Spleen (tissue), 7 donors: ENCODE measurements at regions not wholly inside any gene's neighbourhood (a gene's known extent, or its start where the extent isn't known, plus 50 kb on each side); places are given as distances from the start of the nearest gene placed in this dataset.
"Not testable (repeated sequence)": the region's sequence is repeated elsewhere in the genome, so short reads cannot be mapped to it uniquely, and the experiment has no call there.

Experiments
- CTCF ChIP-seq, 11 experiments: fragments of 200-600 bp in 7 of 11; fragments of 450-650 bp in 4 of 11; sonication (generic) in 4 of 11; IDR thresholded peaks in 8 of 11; conservative IDR thresholded peaks in 3 of 11; 1 replicate in 7 of 11; 2 replicates in 4 of 11; pipeline versions ENCODE4 v1.4.0 to v1.8.0; 2016 to 2021; ENCODE audit warnings: antibody characterized with exemption in 11 of 11, inconsistent platforms in 4 of 11, mild to moderate bottlenecking in 1 of 11
- POLR2A ChIP-seq, 3 donors: fragments of 450-650 bp; IDR thresholded peaks; one replicate each; pipeline ENCODE4 v1.5.1; 2017; ENCODE audit warnings: antibody characterized with exemption in 3 of 3, mild to moderate bottlenecking in 1 of 3
- POLR2AphosphoS5 ChIP-seq, 3 donors: sonication (generic); formaldehyde crosslinking; IDR thresholded peaks; one replicate each; pipeline ENCODE4 v1.5.1; 2017; ENCODE audit warnings: antibody characterized with exemption in 3 of 3
- donor health status: DM: no; HTN: no; CAD: no; lungs with moderate emphysema.
- donor health status: DM: no; HTN: no; CAD: no.
- donor health status: DM: no; HTN: no; CAD: no.

- not testable (repeated sequence) for TF ChIP-seq POLR2A (IDR thresholded peaks at IDR 0.05); CTCF (IDR thresholded peaks at IDR 0.05 in 8 of 11, conservative IDR thresholded peaks at IDR 0.05 in 3 of 11); POLR2AphosphoS5 (IDR thresholded peaks at IDR 0.05)
Observed at GRCh38 chr2:40025276-40025675, 246.2 kb upstream of the THUMPD2 start.
